Adrenal gland (tissue), 5 donors: ENCODE measurements at regions not wholly inside any gene's neighbourhood (a gene's known extent, or its start where the extent isn't known, plus 50 kb on each side); places are given as distances from the start of the nearest gene placed in this dataset.

Experiments
- CTCF ChIP-seq, 6 experiments: fragments of 450-650 bp in 4 of 6; fragments of 200-600 bp in 2 of 6; sonication (generic) in 1 of 6; IDR thresholded peaks; 1 replicate in 5 of 6; 2 replicates in 1 of 6; pipeline versions ENCODE4 v1.5.1 to v1.8.0; 2016 to 2021; ENCODE audit warnings: antibody characterized with exemption in 6 of 6, mild to moderate bottlenecking in 2 of 6, moderate library complexity in 1 of 6
- POLR2A ChIP-seq, 2 donors: fragments of 450-650 bp; IDR thresholded peaks; one replicate each; pipeline ENCODE4 v1.6.1; 2017; ENCODE audit warnings: antibody characterized with exemption in 2 of 2, mild to moderate bottlenecking in 2 of 2, moderate library complexity in 1 of 2
- donor health status: DM: no; HTN: no; CAD: no.

GRCh38 chr2:6027066-6027465 is 334.9 kb downstream of the SOX11 start:
- TF ChIP-seq CTCF (IDR thresholded peaks at IDR 0.05): no peak
- no peak for TF ChIP-seq POLR2A (IDR thresholded peaks at IDR 0.05)
